Stimulated activated CD4-positive, alpha-beta T cell treated with anti-CD3 and anti-CD28 coated beads, Interleukin-15, amount 100 ng/mL, for 24 hours (primary cell): ENCODE measurements at regions not wholly inside any gene's neighbourhood (a gene's known extent, or its start where the extent isn't known, plus 50 kb on each side); places are given as distances from the start of the nearest gene placed in this dataset.
A peak's percentile ranks its signal among the peaks of the same experiment; 100 is the strongest.

Source experiments
- DNase-seq: peaks from one replicate; pipeline ENCODE4 v3.0.0-alpha.2; 2020

GRCh38 chr5:57687596-57687995 is 205.0 kb upstream of the ACTBL2 start:
- no peak for DNase-seq

GRCh38 chr5:57685516-57686255 is 203.1 kb upstream of the ACTBL2 start:
- DNase-seq: no peak

- DNase-seq: no peak
Measured at GRCh38 chr5:57684299-57684702, 201.7 kb upstream of the ACTBL2 start.

DNA sequence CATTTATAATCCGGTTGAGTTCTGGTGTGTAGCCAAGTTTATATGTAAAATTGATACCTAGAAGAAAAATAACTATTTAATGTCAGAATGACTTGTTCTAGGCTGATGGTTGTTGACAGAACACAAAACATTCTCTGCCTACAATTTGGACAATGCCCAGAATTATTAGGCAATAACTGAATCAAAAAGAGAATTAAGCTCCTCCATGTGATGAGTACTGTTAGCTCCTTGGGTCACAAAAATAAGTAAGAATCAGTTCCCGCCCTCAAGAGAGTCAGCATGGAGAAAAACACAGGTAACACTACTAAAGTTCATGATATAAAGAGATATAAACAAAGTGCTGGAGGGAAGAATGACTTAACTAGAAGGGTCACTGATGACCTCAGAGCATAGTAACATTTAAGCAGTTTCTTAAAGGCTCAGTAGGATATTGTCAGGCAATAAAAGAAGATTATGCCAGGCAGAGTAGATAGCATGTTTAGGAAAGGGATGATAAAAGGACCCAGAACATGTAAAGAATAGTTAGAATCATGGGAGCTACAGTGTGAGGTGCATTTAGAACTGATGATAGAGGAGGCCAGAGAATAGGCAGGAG is 200.5 kb upstream of the ACTBL2 start:
- no peak for DNase-seq

DNA sequence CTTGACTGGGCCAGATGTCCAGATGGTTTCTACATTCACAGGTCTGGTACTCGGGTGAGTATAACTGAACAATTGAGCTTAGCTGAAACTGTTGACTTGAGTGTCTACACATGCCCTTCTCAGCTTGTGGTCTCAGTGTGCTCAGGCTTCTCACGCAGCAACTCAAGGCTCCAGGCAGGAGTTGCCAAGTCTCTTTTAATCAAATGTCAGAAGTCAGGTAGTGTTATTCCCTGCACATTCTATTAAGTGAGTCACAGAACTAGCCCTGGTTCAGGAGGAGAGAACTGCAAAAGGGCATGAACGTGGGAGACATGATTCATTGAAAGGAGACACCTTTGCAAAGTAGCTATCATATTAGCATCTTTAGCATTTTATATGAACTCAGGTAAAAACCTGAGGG is 199.3 kb upstream of the ACTBL2 start:
- DNase-seq: no peak

- DNase-seq: no peak
Measured at GRCh38 chr5:57680686-57681085, 198.1 kb upstream of the ACTBL2 start.

DNA sequence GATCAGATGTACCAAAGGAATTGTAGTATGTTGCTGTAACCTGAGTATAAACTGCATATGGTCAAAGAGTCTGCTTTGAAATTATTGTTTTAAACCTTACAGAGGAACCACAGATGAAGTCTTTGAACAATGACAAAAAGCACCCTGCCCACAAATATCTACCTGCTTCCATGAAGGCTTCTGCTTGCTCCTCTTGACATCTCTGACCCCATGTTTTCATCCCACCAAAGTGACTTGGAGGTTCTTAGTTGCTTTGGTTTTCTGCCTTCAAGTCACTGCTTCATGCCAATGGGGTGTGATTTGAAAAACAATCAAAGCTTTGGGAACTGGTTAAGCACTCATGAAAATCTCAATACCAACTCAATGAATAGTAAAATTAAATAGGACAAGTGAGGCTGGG is 194.6 kb upstream of the ACTBL2 start:
- DNase-seq: no peak

DNA sequence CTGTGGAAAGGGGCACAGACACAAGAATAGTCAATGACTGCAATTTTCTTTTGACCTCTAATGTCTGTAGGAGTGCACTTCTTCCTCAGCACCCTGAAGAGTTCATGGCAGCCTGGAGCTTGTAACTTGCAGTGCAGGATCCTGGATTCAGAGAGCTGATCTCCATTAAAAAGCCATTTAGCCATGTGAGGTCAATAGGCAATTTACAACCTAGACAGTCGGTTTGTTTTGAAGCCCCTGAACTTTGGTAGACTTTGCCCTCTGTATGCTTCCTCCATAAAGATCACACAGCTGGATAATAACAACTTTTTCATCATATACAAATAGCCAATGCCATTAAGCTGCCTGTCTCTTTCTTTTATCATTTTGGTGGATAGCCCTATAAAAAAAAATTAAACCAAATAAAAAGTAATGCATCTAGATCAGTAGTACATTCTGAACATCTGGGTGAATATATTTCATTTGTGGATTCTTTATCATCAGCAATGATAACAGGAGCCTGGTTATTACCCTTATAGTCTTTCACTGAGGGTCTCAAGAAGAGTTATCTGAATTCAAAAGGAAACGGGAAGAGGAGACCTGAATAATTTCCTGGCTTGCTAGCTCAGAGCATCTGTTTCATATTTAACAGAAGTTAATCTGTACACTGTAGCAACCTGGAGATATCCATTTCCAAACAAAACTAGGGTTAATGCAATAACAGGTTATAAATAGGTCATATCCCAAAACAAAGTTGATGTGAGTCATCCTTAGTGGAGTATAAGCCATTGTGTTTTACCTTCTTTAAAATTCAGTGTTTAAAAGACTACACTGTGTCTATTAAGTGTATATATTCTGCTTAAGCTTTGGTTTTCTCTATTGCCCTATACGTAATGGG is 193.8 kb upstream of the ACTBL2 start:
- DNase-seq: no peak

DNA sequence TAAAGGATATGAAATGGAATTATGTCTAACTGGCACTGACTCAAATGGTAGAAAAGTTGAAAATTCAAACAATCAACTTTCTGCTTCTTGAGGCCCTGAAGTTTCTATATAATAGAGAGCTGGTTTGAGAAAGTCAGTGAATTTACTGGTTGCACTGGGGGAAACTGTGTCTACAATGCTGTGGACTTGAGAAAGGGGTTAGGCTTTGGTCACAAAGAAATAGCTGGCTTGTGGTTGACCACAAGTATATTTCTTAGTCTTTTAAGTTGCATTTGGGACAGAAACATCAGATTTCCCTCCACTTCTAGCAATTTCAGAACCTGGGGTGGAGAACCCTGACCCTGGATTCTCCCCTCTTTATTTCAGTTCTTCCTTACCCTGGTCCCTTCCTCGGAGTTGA is 192.6 kb upstream of the ACTBL2 start:
- no peak for DNase-seq

- no peak for DNase-seq
Measured at GRCh38 chr5:57671371-57671770, 188.8 kb upstream of the ACTBL2 start.

DNA sequence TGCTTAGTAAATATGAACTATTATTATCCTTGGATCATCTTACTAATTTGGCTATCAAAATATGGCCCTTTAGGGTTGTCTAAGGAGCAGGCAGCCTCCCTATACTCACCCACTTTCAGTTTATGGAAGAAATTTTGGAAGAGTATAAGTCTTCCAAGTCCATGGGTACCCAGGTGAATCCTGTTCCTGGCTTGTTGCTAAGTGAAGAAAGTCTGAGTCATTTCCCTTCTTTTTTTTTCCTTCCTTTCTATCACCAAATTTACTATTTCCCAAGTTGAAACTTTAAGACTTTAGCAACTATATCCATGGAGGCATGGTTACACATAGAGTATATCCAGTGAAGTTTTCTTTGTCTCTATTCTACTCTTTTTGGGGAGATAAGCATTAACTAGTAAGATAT is 184.0 kb upstream of the ACTBL2 start:
- no peak for DNase-seq

DNA sequence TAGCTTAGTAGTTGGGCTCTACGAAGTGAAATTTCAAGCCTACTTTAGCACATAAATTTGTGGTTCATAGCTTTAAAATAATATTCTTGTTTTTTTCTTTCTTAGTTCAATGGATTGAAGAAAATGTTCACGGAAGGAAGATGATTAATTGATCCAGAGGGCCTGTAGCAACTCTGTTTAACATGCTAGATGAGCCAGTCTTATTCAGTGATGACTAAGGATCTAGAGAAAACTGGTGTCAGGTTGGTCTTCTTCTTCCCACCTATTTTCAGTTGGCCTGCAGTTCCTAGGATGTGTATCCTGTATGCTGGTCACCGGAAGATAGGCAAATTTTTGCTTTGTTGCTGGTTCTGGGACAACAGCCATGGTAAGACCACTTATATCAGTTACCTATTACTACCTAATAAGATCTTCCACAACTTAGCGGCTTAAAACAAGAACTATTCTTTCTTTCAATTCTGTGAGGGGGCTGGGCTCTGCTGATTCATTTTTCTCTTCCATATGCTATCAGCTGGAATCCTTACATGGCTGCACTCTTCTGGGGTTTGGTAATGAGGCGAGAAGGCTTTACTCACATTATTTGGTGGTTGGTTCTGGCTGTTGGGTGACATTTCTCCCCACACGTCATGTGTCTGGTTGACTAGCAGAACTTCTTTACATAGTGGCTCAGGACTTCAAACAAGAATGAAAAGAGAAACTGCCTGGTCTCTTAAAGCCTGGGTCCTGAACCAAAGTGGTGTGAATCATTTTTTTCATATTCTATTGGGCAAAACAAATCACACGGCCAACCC is 182.7 kb upstream of the ACTBL2 start:
- no peak for DNase-seq

GRCh38 chr5:57664700-57665099 is 182.1 kb upstream of the ACTBL2 start:
- no peak for DNase-seq

DNA sequence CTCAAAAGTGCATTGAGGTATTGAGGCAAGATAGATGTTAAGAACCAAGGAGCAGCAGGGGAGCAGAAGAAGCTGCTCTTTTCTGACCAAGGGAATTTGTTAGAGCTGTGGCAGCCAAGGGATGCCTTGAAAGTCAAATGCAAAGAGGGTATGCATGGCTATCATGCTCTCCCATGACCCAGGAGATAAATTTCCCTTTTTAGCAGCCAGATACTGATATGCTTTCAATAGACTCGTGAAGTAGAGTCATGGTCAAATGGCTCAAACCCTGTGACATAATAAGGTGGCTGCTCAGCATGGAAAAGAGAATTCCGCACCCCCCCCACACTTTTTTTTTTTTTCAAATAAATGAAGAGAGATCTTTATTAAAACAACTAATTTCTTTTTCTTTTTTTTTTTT is 180.9 kb upstream of the ACTBL2 start:
- no peak for DNase-seq

GRCh38 chr5:57662991-57663390 is 180.4 kb upstream of the ACTBL2 start:
- no peak for DNase-seq

DNA sequence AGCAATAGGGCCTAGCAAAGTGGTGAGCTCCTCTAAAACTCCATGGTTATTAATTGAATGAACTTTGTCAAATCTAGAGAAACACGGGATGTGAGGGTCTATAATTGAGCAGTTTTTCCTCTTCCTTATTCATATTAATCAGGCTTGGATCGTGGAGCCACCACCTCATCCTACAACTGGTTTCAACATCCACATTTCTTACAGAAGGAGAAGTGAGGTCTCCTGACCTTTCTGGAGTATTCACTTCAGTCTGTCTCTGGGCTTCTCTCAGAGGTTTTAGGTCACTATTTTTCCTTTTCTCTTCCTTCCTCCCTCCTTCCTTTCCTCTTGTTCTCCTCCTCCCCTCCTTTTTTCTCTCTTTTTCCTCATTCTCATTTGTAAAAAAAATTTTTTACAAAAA is 177.3 kb upstream of the ACTBL2 start:
- no peak for DNase-seq

DNA sequence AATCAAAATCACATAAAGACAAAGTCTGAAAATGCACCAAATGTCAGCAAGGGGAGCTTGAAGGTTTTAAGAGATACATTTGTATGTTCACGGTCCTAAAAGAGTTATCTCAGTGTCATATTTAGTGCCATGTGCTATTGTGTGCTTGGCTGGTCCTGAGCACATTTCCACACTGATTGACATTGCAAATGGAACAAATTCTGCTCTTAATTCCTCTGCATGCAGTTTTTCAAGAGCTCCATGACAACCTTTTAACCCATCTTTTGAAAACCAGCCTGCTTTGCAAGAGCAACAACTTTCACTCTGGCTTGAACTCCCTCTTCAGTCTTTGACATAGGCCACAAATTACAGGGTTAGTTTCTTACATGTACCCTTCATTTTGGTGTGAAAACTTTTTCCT is 175.4 kb upstream of the ACTBL2 start:
- no peak for DNase-seq

GRCh38 chr5:57655228-57655627 is 172.6 kb upstream of the ACTBL2 start:
- DNase-seq: no peak

DNA sequence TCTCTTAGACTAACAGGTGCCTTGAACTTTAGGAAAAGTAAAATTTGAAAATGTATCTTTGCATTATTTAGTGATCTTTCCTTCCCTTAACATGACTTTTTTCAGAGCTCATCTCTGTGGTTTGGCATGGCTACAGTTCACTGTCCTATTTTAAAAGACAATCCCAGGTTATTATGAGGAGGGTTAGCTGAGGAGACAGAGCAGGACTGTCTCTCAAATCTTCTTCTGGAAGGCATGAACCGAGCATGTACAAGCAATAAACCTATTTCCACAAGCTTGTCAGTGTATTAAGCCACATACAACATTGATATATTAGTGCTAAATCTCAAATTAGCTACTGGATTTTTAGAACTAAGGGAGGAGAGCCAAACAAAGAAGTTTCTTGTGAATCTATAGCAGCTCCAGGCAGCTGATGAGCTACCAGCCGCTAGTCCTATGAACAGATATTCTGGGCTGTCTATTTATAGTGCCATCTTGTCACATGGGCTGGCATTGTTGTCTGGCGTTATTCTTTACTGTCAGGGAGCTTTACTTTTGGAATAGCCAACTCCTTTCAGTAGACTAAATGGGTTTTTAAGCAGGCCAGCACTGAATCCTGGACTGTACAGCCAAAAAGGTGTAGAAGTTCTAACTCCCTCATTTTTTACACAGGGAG is 171.2 kb upstream of the ACTBL2 start:
- no peak for DNase-seq

GRCh38 chr5:57651127-57651526 is 168.5 kb upstream of the ACTBL2 start:
- DNase-seq: no peak

DNA sequence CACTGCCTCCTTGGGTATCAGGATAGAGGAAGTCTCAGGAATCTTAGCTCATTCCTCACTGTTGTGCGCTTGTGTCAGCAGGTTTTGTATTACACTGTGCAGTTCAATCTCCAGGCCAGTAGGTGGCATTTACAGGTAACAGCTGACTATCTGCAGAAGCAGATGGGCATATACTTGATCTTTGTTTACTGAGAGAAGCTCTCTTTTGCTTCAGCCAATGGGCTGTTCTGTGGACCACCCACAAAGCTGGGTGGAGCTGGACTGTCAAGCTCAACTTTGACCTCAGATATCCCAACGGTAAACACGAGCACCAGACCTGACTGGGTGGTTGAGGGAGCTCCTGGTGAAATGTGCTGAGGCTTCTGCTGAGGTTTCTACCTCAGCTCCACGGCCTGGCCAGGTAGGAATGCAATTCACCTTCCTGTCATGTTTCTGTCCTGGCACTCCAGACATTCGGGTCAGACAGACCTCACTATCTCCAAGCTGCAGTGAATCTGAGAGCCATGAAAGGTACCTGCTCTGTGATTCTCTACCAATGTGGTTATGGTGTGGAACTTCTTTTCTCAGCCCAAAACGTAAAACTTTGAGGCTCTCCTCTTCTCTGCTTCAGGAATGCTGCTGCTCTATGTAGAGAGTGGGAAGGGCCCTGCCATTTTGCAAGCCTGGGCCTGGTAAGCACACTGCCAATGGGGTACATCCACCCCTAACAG is 167.9 kb upstream of the ACTBL2 start:
- DNase-seq: peak; percentile 20

- no peak for DNase-seq
Measured at GRCh38 chr5:57642698-57643097, 160.1 kb upstream of the ACTBL2 start.
